ENCODE measurements at regions not wholly inside any gene's neighbourhood (a gene's known extent, or its start where the extent isn't known, plus 50 kb on each side); places are given as distances from the start of the nearest gene placed in this dataset.
A peak's percentile ranks its signal among the peaks of the same experiment; 100 is the strongest.

DNA sequence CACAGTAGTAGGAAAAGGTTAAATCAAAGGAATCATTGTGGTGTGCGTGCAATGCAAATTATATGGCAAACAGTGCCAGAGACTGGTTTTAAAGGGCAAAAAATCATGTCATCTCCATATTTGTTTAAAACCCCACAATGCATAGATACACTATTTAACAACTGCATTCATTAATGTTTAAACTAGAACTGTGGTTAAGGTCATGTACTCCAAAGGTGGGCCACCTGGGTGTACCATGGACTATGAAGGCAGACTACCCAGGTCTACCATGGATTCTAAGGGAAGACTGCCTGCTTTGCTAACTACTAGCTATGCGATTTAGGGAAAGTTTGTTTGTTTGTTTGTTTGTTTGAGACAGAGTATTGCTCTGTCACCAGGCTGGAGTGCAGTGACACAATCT is 356.3 kb downstream of the ZEB2 start:
- BruUV-seq (replicated peaks), result no TSS peak
- POLR2A ChIA-PET (ENCODE audit: unreplicated experiment), result no interaction called here
- intact Hi-C loops (cut with micrococcal nuclease), result no loop called here
- Histone ChIP-seq H3K4me1 (ENCODE audit: insufficient read depth, low read length) (peaks cover 23% of the 10 kb centered on the region), H4K20me1 (ENCODE audit: low read length) (no peaks in the 10 kb centered on the region), H3K9ac (ENCODE audit: low read length) (no peak overlapping the region), H3K27ac (ENCODE audit: low read length) (no peak overlapping the region), H3K36me3 (ENCODE audit: low read depth, low read length) (no peaks in the 10 kb centered on the region; the same call in 1 of the 2 replicates), H3K9me3 (ENCODE audit: low read length) (no peaks in the 10 kb centered on the region), H3K4me2 (ENCODE audit: low read length) (no peak overlapping the region), H3K27me3 (ENCODE audit: low read length) (no peaks in the 10 kb centered on the region), H3F3A (ENCODE audit: low read length, unreplicated experiment) (no peaks in the 10 kb centered on the region), H2AFZ (ENCODE audit: low read length) (no peak overlapping the region), H3K4me3 (ENCODE audit: low read length) (no peak overlapping the region), H3K79me2 (ENCODE audit: low read length) (no peaks in the 10 kb centered on the region), H3K9me2 (replicated peaks; ENCODE audit: low read length) (no peaks in the 10 kb centered on the region)
- ATAC-seq (no peak), DNase-seq (no peak)
- TF ChIP-seq, protein P1, sequence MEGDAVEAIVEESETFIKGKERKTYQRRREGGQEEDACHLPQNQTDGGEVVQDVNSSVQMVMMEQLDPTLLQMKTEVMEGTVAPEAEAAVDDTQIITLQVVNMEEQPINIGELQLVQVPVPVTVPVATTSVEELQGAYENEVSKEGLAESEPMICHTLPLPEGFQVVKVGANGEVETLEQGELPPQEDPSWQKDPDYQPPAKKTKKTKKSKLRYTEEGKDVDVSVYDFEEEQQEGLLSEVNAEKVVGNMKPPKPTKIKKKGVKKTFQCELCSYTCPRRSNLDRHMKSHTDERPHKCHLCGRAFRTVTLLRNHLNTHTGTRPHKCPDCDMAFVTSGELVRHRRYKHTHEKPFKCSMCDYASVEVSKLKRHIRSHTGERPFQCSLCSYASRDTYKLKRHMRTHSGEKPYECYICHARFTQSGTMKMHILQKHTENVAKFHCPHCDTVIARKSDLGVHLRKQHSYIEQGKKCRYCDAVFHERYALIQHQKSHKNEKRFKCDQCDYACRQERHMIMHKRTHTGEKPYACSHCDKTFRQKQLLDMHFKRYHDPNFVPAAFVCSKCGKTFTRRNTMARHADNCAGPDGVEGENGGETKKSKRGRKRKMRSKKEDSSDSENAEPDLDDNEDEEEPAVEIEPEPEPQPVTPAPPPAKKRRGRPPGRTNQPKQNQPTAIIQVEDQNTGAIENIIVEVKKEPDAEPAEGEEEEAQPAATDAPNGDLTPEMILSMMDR (conservative IDR thresholded peaks at IDR 0.05; ENCODE audit: low read depth, low read length), result no peak
- TF ChIP-seq EZH2phosphoT487 (IDR thresholded peaks at IDR 0.05; ENCODE audit: borderline replicate concordance, low read length) (no peak), EZH2 (IDR thresholded peaks at IDR 0.05; ENCODE audit: low read length, unreplicated experiment) (no peak)
- CTCF ChIA-PET, result no interaction called here

- DNase-seq, result peak; percentile 64
These were observed 357.3 kb downstream of the ZEB2 start for GRCh38 chr2:144162652-144163051.

DNA sequence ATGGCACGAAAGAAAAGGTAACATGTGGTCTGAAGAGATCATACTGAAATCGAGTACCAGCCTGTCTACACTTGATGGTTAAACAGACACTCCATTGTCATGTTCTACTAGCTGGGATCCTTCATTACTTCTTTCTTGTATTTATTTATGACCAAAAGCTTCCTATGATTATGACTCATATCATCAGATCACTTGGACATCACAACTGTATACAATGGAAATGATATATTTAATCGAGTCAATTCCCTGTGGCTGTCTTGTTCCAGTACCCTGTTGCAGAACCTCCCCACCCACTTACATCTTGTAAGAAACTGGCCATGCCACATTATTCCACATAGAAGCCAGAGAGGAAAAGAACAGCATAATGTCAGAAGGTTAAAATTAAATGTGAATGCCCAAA is 358.9 kb downstream of the ZEB2 start:
- CTCF ChIA-PET, result no interaction called here
- H3F3A ChIP-seq (ENCODE audit: low read length, unreplicated experiment), result no peaks in the 10 kb centered on the region
- intact Hi-C loops (cut with micrococcal nuclease), result no loop called here

More at GRCh38 chr2:144162652-144163051, 357.3 kb downstream of the ZEB2 start:
- Histone ChIP-seq H3K79me2 (ENCODE audit: low read length) (no peaks in the 10 kb centered on the region), H3K4me3 (ENCODE audit: low read length) (no peak overlapping the region), H2AFZ (ENCODE audit: low read length) (no peak overlapping the region), H4K20me1 (ENCODE audit: low read length) (no peaks in the 10 kb centered on the region), H3K9ac (ENCODE audit: low read length) (no peak overlapping the region), H3K27me3 (ENCODE audit: low read length) (no peaks in the 10 kb centered on the region), H3K36me3 (ENCODE audit: low read depth, low read length) (no peaks in the 10 kb centered on the region; the same call in 1 of the 2 replicates), H3K4me2 (ENCODE audit: low read length) (no peak overlapping the region), H3K27ac (ENCODE audit: low read length) (no peak overlapping the region), H3F3A (ENCODE audit: low read length, unreplicated experiment) (no peaks in the 10 kb centered on the region), H3K9me3 (ENCODE audit: low read length) (no peaks in the 10 kb centered on the region), H3K4me1 (ENCODE audit: insufficient read depth, low read length) (peaks cover 23% of the 10 kb centered on the region), H3K9me2 (replicated peaks; ENCODE audit: low read length) (no peaks in the 10 kb centered on the region)
- ChIA-PET CTCF (no interaction called here), POLR2A (ENCODE audit: unreplicated experiment) (interaction anchor here (0.6 kb wide), 1 partner anchor 121 kb away, joined by 5 read pairs; no protein-coding TSS in a partner anchor)
- intact Hi-C loops (cut with micrococcal nuclease), result no loop called here
- no TSS peak for BruUV-seq (replicated peaks)
- TF ChIP-seq, protein P1 (conservative IDR thresholded peaks at IDR 0.05; ENCODE audit: low read depth, low read length), result peak; percentile 69
- no peak for TF ChIP-seq EZH2phosphoT487 (IDR thresholded peaks at IDR 0.05; ENCODE audit: borderline replicate concordance, low read length)
- ATAC-seq, result peak; percentile 62

More for the DNA sequence above, 358.9 kb downstream of the ZEB2 start:
- BruUV-seq (replicated peaks), result no TSS peak
- Histone ChIP-seq H4K20me1 (ENCODE audit: low read length) (no peaks in the 10 kb centered on the region), H3K9me3 (ENCODE audit: low read length) (no peaks in the 10 kb centered on the region), H3K4me2 (ENCODE audit: low read length) (no peak overlapping the region), H3K4me3 (ENCODE audit: low read length) (no peak overlapping the region), H3K27me3 (ENCODE audit: low read length) (no peaks in the 10 kb centered on the region), H3K4me1 (ENCODE audit: insufficient read depth, low read length) (peaks cover 19% of the 10 kb centered on the region), H3K36me3 (ENCODE audit: low read depth, low read length) (no peaks in the 10 kb centered on the region; the same call in 1 of the 2 replicates), H3K79me2 (ENCODE audit: low read length) (no peaks in the 10 kb centered on the region), H3K9me2 (replicated peaks; ENCODE audit: low read length) (no peaks in the 10 kb centered on the region), H3K27ac (ENCODE audit: low read length) (no peak overlapping the region), H2AFZ (ENCODE audit: low read length) (no peak overlapping the region), H3K9ac (ENCODE audit: low read length) (no peak overlapping the region)
- POLR2A ChIA-PET (ENCODE audit: unreplicated experiment), result no interaction called here
- ATAC-seq (peak; percentile 29; the same call in 1 of the 2 replicates), DNase-seq (peak; percentile 38)
- no peak for TF ChIP-seq EZH2 (IDR thresholded peaks at IDR 0.05; ENCODE audit: low read length, unreplicated experiment)
- TF ChIP-seq, protein P1 (conservative IDR thresholded peaks at IDR 0.05; ENCODE audit: low read depth, low read length), result no peak
- no peak for TF ChIP-seq EZH2phosphoT487 (IDR thresholded peaks at IDR 0.05; ENCODE audit: borderline replicate concordance, low read length)

Measured in PC-3 (cell line).